ENCODE measurements at regions not wholly inside any gene's neighbourhood (a gene's known extent, or its start where the extent isn't known, plus 50 kb on each side); places are given as distances from the start of the nearest gene placed in this dataset.
"Not testable (repeated sequence)": the region's sequence is repeated elsewhere in the genome, so short reads cannot be mapped to it uniquely, and the experiment has no call there.

DNA sequence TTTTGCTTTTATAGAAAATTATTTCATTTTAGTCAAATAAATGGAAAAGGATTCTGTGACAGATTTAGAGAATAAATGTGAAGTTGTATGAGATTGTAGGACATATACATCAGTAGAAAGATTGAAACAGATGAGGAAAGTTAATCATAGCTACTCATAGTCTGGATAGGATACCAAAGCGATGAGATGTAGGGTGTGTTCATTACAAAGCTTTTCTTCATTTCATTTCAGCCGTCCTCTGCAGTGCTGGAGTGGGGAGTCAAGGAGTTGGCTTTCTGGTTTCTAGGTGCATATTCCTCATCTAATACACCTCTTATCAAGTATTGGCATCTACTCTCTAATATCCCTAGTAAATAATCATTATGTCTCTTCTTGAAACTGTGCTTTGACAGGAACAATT is 149.5 kb upstream of the NEGR1 start:
- H3K9ac ChIP-seq (ENCODE audit: extremely low read depth, low read length, poor library complexity, severe bottlenecking): no peak overlapping the region
- Mint-ChIP-seq H3K9me3 (peaks cover 2% of the 10 kb centered on the region), H3K4me3 (no peak overlapping the region), H3K4me1 (no peaks in the 10 kb centered on the region), H3K27ac (no peak overlapping the region), H3K27me3 (ENCODE audit: insufficient read depth) (no peaks in the 10 kb centered on the region), H3K36me3 (ENCODE audit: low read depth) (no peaks in the 10 kb centered on the region)
- no peaks in the 10 kb centered on the region for H3K36me3 ChIP-seq (ENCODE audit: control insufficient read depth, insufficient read depth, low read length)
- WGBS, 2 experiments (ENCODE audit: insufficient coverage in 1 of 2, insufficient read length in 1 of 2): 100% methylated on average over 2 of the region's 2 CpGs; no CpG with 5 or more reads in 1 of the 2 experiments
- TF ChIP-seq, protein P1, sequence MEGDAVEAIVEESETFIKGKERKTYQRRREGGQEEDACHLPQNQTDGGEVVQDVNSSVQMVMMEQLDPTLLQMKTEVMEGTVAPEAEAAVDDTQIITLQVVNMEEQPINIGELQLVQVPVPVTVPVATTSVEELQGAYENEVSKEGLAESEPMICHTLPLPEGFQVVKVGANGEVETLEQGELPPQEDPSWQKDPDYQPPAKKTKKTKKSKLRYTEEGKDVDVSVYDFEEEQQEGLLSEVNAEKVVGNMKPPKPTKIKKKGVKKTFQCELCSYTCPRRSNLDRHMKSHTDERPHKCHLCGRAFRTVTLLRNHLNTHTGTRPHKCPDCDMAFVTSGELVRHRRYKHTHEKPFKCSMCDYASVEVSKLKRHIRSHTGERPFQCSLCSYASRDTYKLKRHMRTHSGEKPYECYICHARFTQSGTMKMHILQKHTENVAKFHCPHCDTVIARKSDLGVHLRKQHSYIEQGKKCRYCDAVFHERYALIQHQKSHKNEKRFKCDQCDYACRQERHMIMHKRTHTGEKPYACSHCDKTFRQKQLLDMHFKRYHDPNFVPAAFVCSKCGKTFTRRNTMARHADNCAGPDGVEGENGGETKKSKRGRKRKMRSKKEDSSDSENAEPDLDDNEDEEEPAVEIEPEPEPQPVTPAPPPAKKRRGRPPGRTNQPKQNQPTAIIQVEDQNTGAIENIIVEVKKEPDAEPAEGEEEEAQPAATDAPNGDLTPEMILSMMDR (conservative IDR thresholded peaks at IDR 0.05): no peak
- H3K9me3 ChIP-seq (ENCODE audit: control insufficient read depth, low read length): no peaks in the 10 kb centered on the region
- DNase-seq: no peak
- H3K4me1 ChIP-seq (ENCODE audit: control insufficient read depth, insufficient read depth, low read length): no peaks in the 10 kb centered on the region
- H3K27ac ChIP-seq (ENCODE audit: low read depth, low read length): no peak overlapping the region
- no peaks in the 10 kb centered on the region for H3K27me3 ChIP-seq (ENCODE audit: control insufficient read depth, insufficient read depth, low read length, poor library complexity, severe bottlenecking)
- H3K4me3 ChIP-seq (ENCODE audit: low read length): no peak overlapping the region

DNA sequence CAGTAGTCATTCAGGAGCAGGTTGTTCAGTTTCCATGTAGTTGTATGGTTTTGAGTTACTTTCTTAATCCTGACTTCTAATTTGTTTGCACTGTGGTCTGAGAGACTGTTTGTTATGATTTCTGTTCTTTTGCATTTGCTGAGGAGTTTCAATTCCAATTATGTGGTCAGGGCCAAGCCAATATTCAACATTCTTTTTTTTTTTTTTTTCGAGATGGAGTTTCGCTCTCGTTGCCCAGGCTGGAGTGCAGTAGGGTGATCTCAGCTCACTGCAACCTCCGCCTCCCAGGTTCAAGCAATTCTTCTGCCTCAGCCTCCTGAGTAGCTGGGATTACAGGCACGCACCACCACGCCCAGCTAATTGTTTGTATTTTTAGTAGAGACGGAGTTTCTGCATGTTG is 145.9 kb upstream of the NEGR1 start:
- H3K36me3 ChIP-seq (ENCODE audit: control insufficient read depth, insufficient read depth, low read length); H3K9ac ChIP-seq (ENCODE audit: extremely low read depth, low read length, poor library complexity, severe bottlenecking); DNase-seq; H3K4me1 Mint-ChIP-seq; H3K27me3 Mint-ChIP-seq (ENCODE audit: insufficient read depth); H3K27ac Mint-ChIP-seq; H3K4me3 ChIP-seq (ENCODE audit: low read length); H3K4me3 Mint-ChIP-seq; H3K27ac ChIP-seq (ENCODE audit: low read depth, low read length); H3K4me1 ChIP-seq (ENCODE audit: control insufficient read depth, insufficient read depth, low read length); H3K36me3 Mint-ChIP-seq (ENCODE audit: low read depth); H3K27me3 ChIP-seq (ENCODE audit: control insufficient read depth, insufficient read depth, low read length, poor library complexity, severe bottlenecking); H3K9me3 ChIP-seq (ENCODE audit: control insufficient read depth, low read length): not testable (repeated sequence)
- peaks cover 10% of the 10 kb centered on the region for H3K9me3 Mint-ChIP-seq
- 92 to 96% methylated on average over 4 to 7 of the region's 7 CpGs for WGBS, 2 experiments (ENCODE audit: insufficient coverage in 1 of 2, insufficient read length in 1 of 2)

DNA sequence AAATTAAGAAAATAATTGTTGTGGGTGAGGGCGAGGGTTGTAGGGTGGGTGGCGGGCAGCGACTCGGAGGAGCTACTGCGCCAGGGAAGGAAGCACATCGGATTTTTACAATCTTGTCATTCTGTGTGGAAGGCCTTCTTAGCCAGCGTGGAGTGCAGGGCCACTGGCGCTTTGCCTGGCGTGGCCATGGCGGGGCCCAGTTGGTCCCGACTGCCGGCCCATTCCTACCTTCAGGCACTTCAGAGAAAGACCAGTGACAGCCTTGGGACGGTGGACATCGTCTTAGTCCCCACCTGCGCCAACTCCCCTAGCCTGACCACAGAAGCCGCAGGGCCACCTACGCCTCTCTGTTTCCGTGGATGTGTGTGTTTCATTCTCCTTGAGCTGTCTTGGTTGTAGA is 136.9 kb upstream of the NEGR1 start:
- H3K36me3 Mint-ChIP-seq (ENCODE audit: low read depth): no peaks in the 10 kb centered on the region
- Histone ChIP-seq H3K4me3 (ENCODE audit: low read length) (no peak overlapping the region), H3K36me3 (ENCODE audit: control insufficient read depth, insufficient read depth, low read length) (no peaks in the 10 kb centered on the region), H3K4me1 (ENCODE audit: control insufficient read depth, insufficient read depth, low read length) (no peaks in the 10 kb centered on the region), H3K9ac (ENCODE audit: extremely low read depth, low read length, poor library complexity, severe bottlenecking) (no peak overlapping the region), H3K27me3 (ENCODE audit: control insufficient read depth, insufficient read depth, low read length, poor library complexity, severe bottlenecking) (no peaks in the 10 kb centered on the region), H3K9me3 (ENCODE audit: control insufficient read depth, low read length) (no peaks in the 10 kb centered on the region), H3K27ac (ENCODE audit: low read depth, low read length) (no peak overlapping the region)
- WGBS, 2 experiments (ENCODE audit: insufficient coverage in 1 of 2, insufficient read length in 1 of 2): 96 to 100% methylated on average over 6 to 18 of the region's 18 CpGs
- H3K4me3 Mint-ChIP-seq: no peak overlapping the region
- DNase-seq: no peak
- peaks cover under 1% of the 10 kb centered on the region for H3K9me3 Mint-ChIP-seq
- no peaks in the 10 kb centered on the region for H3K4me1 Mint-ChIP-seq
- TF ChIP-seq, protein P1 (conservative IDR thresholded peaks at IDR 0.05): no peak
- H3K27ac Mint-ChIP-seq: no peak overlapping the region
- no peaks in the 10 kb centered on the region for H3K27me3 Mint-ChIP-seq (ENCODE audit: insufficient read depth)

DNA sequence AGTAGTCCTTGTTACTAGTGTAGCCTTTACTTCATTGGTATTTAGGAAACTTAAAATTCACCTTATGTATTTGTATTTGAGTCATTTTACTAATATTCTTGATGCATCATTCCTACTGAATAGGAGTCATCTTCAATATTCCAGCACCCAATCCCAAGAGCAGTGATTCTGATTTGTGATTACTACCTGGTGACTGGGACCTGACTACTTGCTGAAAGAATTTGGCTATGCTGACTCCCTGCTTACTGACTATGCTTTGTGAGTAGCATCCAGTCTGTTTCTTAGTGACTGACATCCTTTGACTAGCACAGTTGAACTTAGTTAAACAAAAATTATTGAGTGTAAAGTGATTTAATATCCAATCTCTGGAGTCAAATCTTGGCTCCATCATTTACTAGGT is 129.9 kb upstream of the NEGR1 start:
- no peak overlapping the region for H3K27ac ChIP-seq (ENCODE audit: low read depth, low read length)
- no peaks in the 10 kb centered on the region for H3K27me3 ChIP-seq (ENCODE audit: control insufficient read depth, insufficient read depth, low read length, poor library complexity, severe bottlenecking)
- no peak overlapping the region for H3K4me3 ChIP-seq (ENCODE audit: low read length)
- TF ChIP-seq, protein P1 (conservative IDR thresholded peaks at IDR 0.05): no peak
- Mint-ChIP-seq H3K27me3 (ENCODE audit: insufficient read depth) (no peaks in the 10 kb centered on the region), H3K4me3 (no peak overlapping the region), H3K27ac (no peak overlapping the region), H3K4me1 (no peaks in the 10 kb centered on the region), H3K36me3 (ENCODE audit: low read depth) (no peaks in the 10 kb centered on the region), H3K9me3 (no peaks in the 10 kb centered on the region)
- no peaks in the 10 kb centered on the region for H3K9me3 ChIP-seq (ENCODE audit: control insufficient read depth, low read length)
- H3K9ac ChIP-seq (ENCODE audit: extremely low read depth, low read length, poor library complexity, severe bottlenecking): no peak overlapping the region
- no peak for DNase-seq
- no peaks in the 10 kb centered on the region for H3K4me1 ChIP-seq (ENCODE audit: control insufficient read depth, insufficient read depth, low read length)
- H3K36me3 ChIP-seq (ENCODE audit: control insufficient read depth, insufficient read depth, low read length): no peaks in the 10 kb centered on the region

All from endodermal cell (in vitro differentiated cells).